Endothelial cell of umbilical vein (primary cell): ENCODE measurements at regions not wholly inside any gene's neighbourhood (a gene's known extent, or its start where the extent isn't known, plus 50 kb on each side); places are given as distances from the start of the nearest gene placed in this dataset.

Experiments
- CTCF ChIP-seq, 2 donors: IDR thresholded peaks; 1 replicate in 1 of 2; 2 replicates in 1 of 2; pipeline ENCODE4 v1.5.1; 2011; ENCODE audit warnings: low read length in 2 of 2, mild to moderate bottlenecking in 2 of 2, moderate library complexity in 2 of 2, control low read depth in 1 of 2, inconsistent platforms in 1 of 2, low read depth in 1 of 2; ENCODE audit not compliant: insufficient read depth in 1 of 2; ENCODE audit errors: extremely low read depth in 1 of 2
- EZH2 ChIP-seq: IDR thresholded peaks from 2 replicates; pipeline ENCODE4 v1.6.1; 2012; ENCODE audit warnings: borderline replicate concordance, low read depth, mild to moderate bottlenecking, moderate library complexity, low read length, inconsistent platforms; ENCODE audit not compliant: severe bottlenecking
- JUN ChIP-seq: IDR thresholded peaks from 2 replicates; pipeline ENCODE4 v1.6.1; 2011; ENCODE audit warnings: borderline replicate concordance, low read depth; ENCODE audit not compliant: insufficient read length, insufficient read depth
- MYC ChIP-seq: IDR thresholded peaks from one replicate; pipeline ENCODE4 v1.6.1; 2011; ENCODE audit warnings: mild to moderate bottlenecking, low read depth, low read length
- POLR2A ChIP-seq: IDR thresholded peaks from 2 replicates; pipeline ENCODE4 v1.6.1; 2012; ENCODE audit warnings: low read depth, mild to moderate bottlenecking, control low read depth, low read length
- POLR2AphosphoS5 ChIP-seq: IDR thresholded peaks from 2 replicates; pipeline ENCODE4 v1.6.1; 2012; ENCODE audit warnings: low read depth, mild to moderate bottlenecking, control low read depth, low read length, moderate library complexity; ENCODE audit not compliant: insufficient read depth
- TF ChIP-seq, protein P1 (sequence below): IDR thresholded peaks from 2 replicates; pipeline ENCODE4 v1.6.1; 2011; ENCODE audit not compliant: insufficient read depth, insufficient read length

DNA sequence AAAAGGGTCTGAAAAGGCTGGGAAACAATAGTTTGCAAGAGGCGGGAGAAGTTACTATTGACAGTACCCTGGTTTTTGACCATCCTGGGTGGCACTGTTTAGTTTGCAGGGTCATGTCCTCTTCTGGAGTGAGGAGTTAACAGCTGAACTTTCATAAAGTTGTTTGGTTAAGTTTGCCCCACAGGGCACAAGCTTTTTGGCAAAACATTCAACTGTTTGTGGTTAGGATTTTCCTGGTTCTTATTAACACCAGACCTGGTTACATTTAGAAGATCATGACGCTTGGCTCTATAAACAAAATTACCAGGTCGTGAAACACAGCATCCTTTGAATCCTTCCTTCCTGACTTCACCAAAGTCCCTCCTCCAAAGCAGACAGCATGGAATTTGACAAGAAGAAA is 106.1 kb downstream of the RIN2 start:
- no peak for TF ChIP-seq POLR2AphosphoS5
- no peak for TF ChIP-seq POLR2A
- no peak for TF ChIP-seq CTCF (IDR thresholded peaks at IDR 0.05; ENCODE audit: extremely low read depth in 1 of 2, insufficient read depth in 1 of 2, low read depth in 1 of 2, low read length in 2 of 2)
- TF ChIP-seq, protein P1, sequence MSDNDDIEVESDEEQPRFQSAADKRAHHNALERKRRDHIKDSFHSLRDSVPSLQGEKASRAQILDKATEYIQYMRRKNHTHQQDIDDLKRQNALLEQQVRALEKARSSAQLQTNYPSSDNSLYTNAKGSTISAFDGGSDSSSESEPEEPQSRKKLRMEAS, result no peak
- TF ChIP-seq EZH2, result no peak
- no peak for TF ChIP-seq JUN
- no peak for TF ChIP-seq MYC
